ENCODE measurements at regions not wholly inside any gene's neighbourhood (a gene's known extent, or its start where the extent isn't known, plus 50 kb on each side); places are given as distances from the start of the nearest gene placed in this dataset.

DNA sequence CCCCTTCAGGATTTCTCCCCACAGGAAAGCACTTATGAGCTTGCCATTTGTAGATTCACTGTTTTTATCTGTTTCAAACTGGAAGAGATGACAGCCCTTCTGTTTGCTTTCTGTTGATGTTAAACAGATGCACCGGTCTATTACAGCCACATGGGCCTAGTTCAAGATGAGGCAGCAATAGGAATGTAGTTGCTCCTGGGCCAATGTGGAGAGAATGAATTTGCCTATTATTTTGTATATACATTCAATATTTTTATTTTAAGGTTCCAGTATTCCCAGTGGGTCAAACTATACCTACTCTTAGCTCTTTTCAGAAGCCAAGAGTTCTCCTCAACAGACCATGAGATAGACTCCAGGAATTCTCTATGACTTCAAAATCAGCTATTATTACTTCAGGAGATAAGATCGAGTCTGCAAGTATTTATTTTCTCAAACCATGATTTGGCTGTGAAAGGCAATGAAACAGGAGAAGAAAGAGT lies 461.6 kb downstream of the RASEF start:
- TF ChIP-seq, protein P1, sequence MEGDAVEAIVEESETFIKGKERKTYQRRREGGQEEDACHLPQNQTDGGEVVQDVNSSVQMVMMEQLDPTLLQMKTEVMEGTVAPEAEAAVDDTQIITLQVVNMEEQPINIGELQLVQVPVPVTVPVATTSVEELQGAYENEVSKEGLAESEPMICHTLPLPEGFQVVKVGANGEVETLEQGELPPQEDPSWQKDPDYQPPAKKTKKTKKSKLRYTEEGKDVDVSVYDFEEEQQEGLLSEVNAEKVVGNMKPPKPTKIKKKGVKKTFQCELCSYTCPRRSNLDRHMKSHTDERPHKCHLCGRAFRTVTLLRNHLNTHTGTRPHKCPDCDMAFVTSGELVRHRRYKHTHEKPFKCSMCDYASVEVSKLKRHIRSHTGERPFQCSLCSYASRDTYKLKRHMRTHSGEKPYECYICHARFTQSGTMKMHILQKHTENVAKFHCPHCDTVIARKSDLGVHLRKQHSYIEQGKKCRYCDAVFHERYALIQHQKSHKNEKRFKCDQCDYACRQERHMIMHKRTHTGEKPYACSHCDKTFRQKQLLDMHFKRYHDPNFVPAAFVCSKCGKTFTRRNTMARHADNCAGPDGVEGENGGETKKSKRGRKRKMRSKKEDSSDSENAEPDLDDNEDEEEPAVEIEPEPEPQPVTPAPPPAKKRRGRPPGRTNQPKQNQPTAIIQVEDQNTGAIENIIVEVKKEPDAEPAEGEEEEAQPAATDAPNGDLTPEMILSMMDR (conservative IDR thresholded peaks at IDR 0.05), result no peak
- TF ChIP-seq ZFX (IDR thresholded peaks at IDR 0.05), result no peak
